MM.1S (cell line): ENCODE measurements at regions not wholly inside any gene's neighbourhood (a gene's known extent, or its start where the extent isn't known, plus 50 kb on each side); places are given as distances from the start of the nearest gene placed in this dataset.

Experiments
- DNase-seq: peaks from one replicate; pipeline ENCODE4 v3.0.0-alpha.2; 2015
- H2AFZ ChIP-seq: fragments of 300-600 bp; sonication (generic); 2 replicates; pipeline ENCODE4 v1.6.0; 2016; ENCODE audit warnings: antibody characterized with exemption, low read length
- H3F3A ChIP-seq: fragments of 300-600 bp; sonication (generic); 2 replicates; pipeline ENCODE4 v1.6.1; 2016; ENCODE audit warnings: mild to moderate bottlenecking, antibody characterized with exemption, low read length, moderate library complexity, mixed read lengths; ENCODE audit not compliant: insufficient read depth
- H3K27ac ChIP-seq: fragments of 300-600 bp; sonication (generic); 2 replicates; pipeline ENCODE4 v1.5.1; 2016; ENCODE audit warnings: mild to moderate bottlenecking, low read length
- H3K27me3 ChIP-seq: fragments of 300-600 bp; sonication (generic); replicated peaks from 2 replicates; pipeline ENCODE4 v1.6.0; 2016; ENCODE audit warnings: low read length; ENCODE audit not compliant: insufficient read depth
- H3K36me3 ChIP-seq: fragments of 300-600 bp; sonication (generic); replicated peaks from 2 replicates; pipeline ENCODE4 v1.6.1; 2016; ENCODE audit warnings: mild to moderate bottlenecking, low read length, mixed read lengths; ENCODE audit not compliant: insufficient read depth
- H3K4me1 ChIP-seq: fragments of 300-600 bp; sonication (generic); 2 replicates; pipeline ENCODE4 v1.6.1; 2016; ENCODE audit warnings: low read length, mixed read lengths
- H3K4me2 ChIP-seq: fragments of 300-600 bp; sonication (generic); 2 replicates; pipeline ENCODE4 v1.6.0; 2016; ENCODE audit warnings: low read depth, low read length
- H3K4me3 ChIP-seq: fragments of 300-600 bp; sonication (generic); 2 replicates; pipeline ENCODE4 v1.5.1; 2016; ENCODE audit warnings: low read length, mixed read lengths
- H3K79me2 ChIP-seq: fragments of 300-600 bp; sonication (generic); 2 replicates; pipeline ENCODE4 v1.6.1; 2016; ENCODE audit warnings: mixed run types, low read length, mixed read lengths
- H3K9ac ChIP-seq: fragments of 300-600 bp; sonication (generic); 2 replicates; pipeline ENCODE4 v1.6.1; 2016; ENCODE audit warnings: low read length, mixed read lengths
- H3K9me2 ChIP-seq: fragments of 300-600 bp; sonication (generic); replicated peaks from 2 replicates; pipeline ENCODE4 v1.6.1; 2016; ENCODE audit warnings: mild to moderate bottlenecking, low read length, mixed read lengths; ENCODE audit not compliant: insufficient read depth
- H3K9me3 ChIP-seq: fragments of 300-600 bp; sonication (generic); replicated peaks from 2 replicates; pipeline ENCODE4 v1.6.1; 2016; ENCODE audit warnings: mild to moderate bottlenecking, low read length, mixed read lengths; ENCODE audit not compliant: insufficient read depth
- H4K20me1 ChIP-seq: fragments of 300-600 bp; sonication (generic); 2 replicates; pipeline ENCODE4 v1.6.1; 2016; ENCODE audit warnings: mild to moderate bottlenecking, low read length, moderate library complexity, mixed read lengths; ENCODE audit not compliant: insufficient read depth
- CTCF ChIP-seq: fragments of 300-600 bp; sonication (generic); IDR thresholded peaks from 2 replicates; pipeline ENCODE4 v1.5.1; 2016; ENCODE audit warnings: antibody characterized with exemption, low read length, mixed read lengths
- EZH2 ChIP-seq: fragments of 300-600 bp; sonication (generic); optimal IDR thresholded peaks from 2 replicates; pipeline ENCODE3; 2017; ENCODE audit warnings: low read depth, mild to moderate bottlenecking, antibody characterized with exemption, low read length, mixed read lengths
- EZH2phosphoT487 ChIP-seq: fragments of 300-600 bp; sonication (generic); IDR thresholded peaks from 2 replicates; pipeline ENCODE4 v1.6.1; 2018; ENCODE audit warnings: antibody characterized with exemption, low read length

- no peak overlapping the region for H3K4me3 ChIP-seq
- DNase-seq, result peak; percentile 83
Measured at GRCh38 chr3:39000008-39000450, 51.7 kb downstream of the SCN11A start.

GRCh38 chr3:38998086-38998485, 53.7 kb downstream of the SCN11A start:
- TF ChIP-seq CTCF (no peak), EZH2 (no peak), EZH2phosphoT487 (no peak)
- Histone ChIP-seq H3K9me3 (no peaks in the 10 kb centered on the region), H3K9me2 (no peaks in the 10 kb centered on the region), H3K79me2 (no peaks in the 10 kb centered on the region), H2AFZ (no peak overlapping the region), H4K20me1 (no peaks in the 10 kb centered on the region), H3F3A (no peaks in the 10 kb centered on the region), H3K4me1 (no peaks in the 10 kb centered on the region), H3K36me3 (no peaks in the 10 kb centered on the region), H3K4me2 (no peak overlapping the region), H3K27ac (no peak overlapping the region), H3K27me3 (no peaks in the 10 kb centered on the region), H3K4me3 (no peak overlapping the region), H3K9ac (no peak overlapping the region)
- DNase-seq, result no peak

More at GRCh38 chr3:39000008-39000450, 51.7 kb downstream of the SCN11A start:
- H3K79me2 ChIP-seq, result no peaks in the 10 kb centered on the region
- no peaks in the 10 kb centered on the region for H4K20me1 ChIP-seq
- H3K4me1 ChIP-seq, result no peaks in the 10 kb centered on the region
- TF ChIP-seq CTCF, result peak; percentile 99
- no peak for TF ChIP-seq EZH2phosphoT487
- no peak for TF ChIP-seq EZH2
- no peaks in the 10 kb centered on the region for H3K36me3 ChIP-seq
- H3K9me3 ChIP-seq, result no peaks in the 10 kb centered on the region
- no peaks in the 10 kb centered on the region for H3K9me2 ChIP-seq
- H2AFZ ChIP-seq, result no peak overlapping the region
- H3K27ac ChIP-seq, result no peak overlapping the region
- no peak overlapping the region for H3K4me2 ChIP-seq
- no peaks in the 10 kb centered on the region for H3F3A ChIP-seq
- no peak overlapping the region for H3K9ac ChIP-seq
- no peaks in the 10 kb centered on the region for H3K27me3 ChIP-seq

- TF ChIP-seq EZH2phosphoT487 (no peak), CTCF (no peak), EZH2 (no peak)
Measured at GRCh38 chr3:38996193-38996592, 55.6 kb downstream of the SCN11A start.

More at GRCh38 chr3:38996193-38996592, 55.6 kb downstream of the SCN11A start:
- H3K4me2 ChIP-seq, result no peak overlapping the region
- no peak overlapping the region for H3K9ac ChIP-seq
- H3K4me3 ChIP-seq, result no peak overlapping the region
- H3K79me2 ChIP-seq, result no peaks in the 10 kb centered on the region
- no peak for DNase-seq
- H4K20me1 ChIP-seq, result no peaks in the 10 kb centered on the region
- no peaks in the 10 kb centered on the region for H3K27me3 ChIP-seq
- H3K9me2 ChIP-seq, result no peaks in the 10 kb centered on the region
- no peaks in the 10 kb centered on the region for H3K4me1 ChIP-seq
- no peaks in the 10 kb centered on the region for H3F3A ChIP-seq
- H3K36me3 ChIP-seq, result no peaks in the 10 kb centered on the region
- no peak overlapping the region for H3K27ac ChIP-seq
- no peak overlapping the region for H2AFZ ChIP-seq
- no peaks in the 10 kb centered on the region for H3K9me3 ChIP-seq
